Gastroesophageal sphincter (tissue), 4 donors: ENCODE measurements at regions not wholly inside any gene's neighbourhood (a gene's known extent, or its start where the extent isn't known, plus 50 kb on each side); places are given as distances from the start of the nearest gene placed in this dataset.
"Not testable (repeated sequence)": the region's sequence is repeated elsewhere in the genome, so short reads cannot be mapped to it uniquely, and the experiment has no call there.

ENCODE experiments used
- ATAC-seq: fragments of 150-250 bp; one replicate; pipeline ENCODE4 v1.9.1; 2016; ENCODE audit warnings: mild to moderate bottlenecking, moderate library complexity
- H3K27ac ChIP-seq, 4 donors: fragments of 200-600 bp; sonication (generic) in 3 of 4; 1 replicate in 3 of 4; 2 replicates in 1 of 4; pipeline ENCODE4 v1.5.1; 2016 to 2019
- H3K27me3 ChIP-seq: fragments of 200-600 bp; sonication (generic); one replicate; pipeline ENCODE4 v1.5.1; 2019
- H3K36me3 ChIP-seq, 2 donors: fragments of 200-600 bp; sonication (generic); one replicate each; pipeline ENCODE4 v1.5.1; 2019; ENCODE audit warnings: control low read depth in 1 of 2
- H3K4me1 ChIP-seq, 3 donors: fragments of 200-600 bp; sonication (generic); 1 replicate in 2 of 3; 2 replicates in 1 of 3; pipeline ENCODE4 v1.5.1; 2016 to 2019; ENCODE audit warnings: control low read depth in 2 of 3
- H3K4me3 ChIP-seq, 2 donors: fragments of 200-600 bp; sonication (generic); one replicate each; pipeline ENCODE4 v1.5.1; 2019; ENCODE audit warnings: mild to moderate bottlenecking in 1 of 2, moderate library complexity in 1 of 2
- H3K9me3 ChIP-seq, 3 donors: fragments of 200-600 bp; sonication (generic); one replicate each; pipeline ENCODE4 v1.5.1; 2017 to 2019; ENCODE audit warnings: control low read depth in 2 of 3
- CTCF ChIP-seq, 4 experiments: fragments of 200-600 bp in 2 of 4; fragments of 450-650 bp in 2 of 4; sonication (generic) in 1 of 4; IDR thresholded peaks; one replicate each; pipeline ENCODE4 v1.5.1; 2017 to 2019; ENCODE audit warnings: antibody characterized with exemption in 4 of 4, mild to moderate bottlenecking in 2 of 4, moderate library complexity in 2 of 4
- EP300 ChIP-seq: sonication (generic); formaldehyde crosslinking; IDR thresholded peaks from one replicate; pipeline ENCODE4 v1.6.1; 2017; ENCODE audit warnings: antibody characterized with exemption, mild to moderate bottlenecking
- POLR2A ChIP-seq, 2 donors: fragments of 450-650 bp; IDR thresholded peaks; one replicate each; pipeline ENCODE4 v1.6.1; 2017; ENCODE audit warnings: antibody characterized with exemption in 2 of 2, mild to moderate bottlenecking in 2 of 2, moderate library complexity in 1 of 2
- POLR2AphosphoS5 ChIP-seq: sonication (generic); formaldehyde crosslinking; IDR thresholded peaks from one replicate; pipeline ENCODE4 v1.6.1; 2017; ENCODE audit warnings: antibody characterized with exemption
- WGBS, 2 donors: methylation state at CpG; one replicate each; pipeline ENCODE4 v1.1.5; 2018; ENCODE audit warnings: low coverage in 1 of 2; 5-methylcytosine and 5-hydroxymethylcytosine counted together

GRCh38 chr15:79157631-79158592 lies 67.3 kb upstream of the RASGRF1 start:
- no peak for ATAC-seq
- TF ChIP-seq CTCF (IDR thresholded peaks at IDR 0.05) (no peak), POLR2AphosphoS5 (no peak), EP300 (no peak), POLR2A (IDR thresholded peaks at IDR 0.05) (no peak)
- Histone ChIP-seq H3K9me3 (no peaks in the 10 kb centered on the region), H3K4me3 (no peak overlapping the region), H3K4me1 (no peaks in the 10 kb centered on the region), H3K27me3 (no peaks in the 10 kb centered on the region), H3K36me3 (no peaks in the 10 kb centered on the region), H3K27ac (no peak overlapping the region)
- 70% methylated on average over 2 of the region's 13 CpGs; no CpG with 5 or more reads in 1 of the 2 donors for WGBS, 2 donors

GRCh38 chr15:79156704-79157375 lies 66.3 kb upstream of the RASGRF1 start:
- no peak for TF ChIP-seq CTCF (IDR thresholded peaks at IDR 0.05)
- no peak for TF ChIP-seq POLR2AphosphoS5
- TF ChIP-seq EP300: no peak
- TF ChIP-seq POLR2A (IDR thresholded peaks at IDR 0.05): no peak
- no peak for ATAC-seq
- Histone ChIP-seq H3K9me3 (no peaks in the 10 kb centered on the region), H3K27me3 (no peaks in the 10 kb centered on the region), H3K27ac (no peak overlapping the region), H3K4me1 (no peaks in the 10 kb centered on the region), H3K36me3 (no peaks in the 10 kb centered on the region), H3K4me3 (no peak overlapping the region)
- 60 to 83% methylated on average over 3 of the region's 7 CpGs for WGBS, 2 donors

GRCh38 chr15:79154483-79155135 lies 64.0 kb upstream of the RASGRF1 start:
- ATAC-seq: no peak
- Histone ChIP-seq H3K27ac (no peak overlapping the region), H3K27me3 (no peaks in the 10 kb centered on the region), H3K4me1 (no peaks in the 10 kb centered on the region), H3K36me3 (no peaks in the 10 kb centered on the region), H3K9me3 (peaks cover 0 to 3% (median 0%) of the 10 kb centered on the region in 3 donors), H3K4me3 (no peak overlapping the region)
- no peak for TF ChIP-seq POLR2A (IDR thresholded peaks at IDR 0.05)
- no peak for TF ChIP-seq EP300
- TF ChIP-seq CTCF (IDR thresholded peaks at IDR 0.05): no peak
- TF ChIP-seq POLR2AphosphoS5: no peak
- 18 to 20% methylated on average over 5 to 9 of the region's 9 CpGs for WGBS, 2 donors

GRCh38 chr15:79144290-79144689 lies 53.7 kb upstream of the RASGRF1 start:
- not testable (repeated sequence) for H3K27me3 ChIP-seq, H3K27ac ChIP-seq, H3K4me1 ChIP-seq, ATAC-seq, H3K4me3 ChIP-seq, H3K36me3 ChIP-seq
- H3K9me3 ChIP-seq: peaks cover 0 to 18% (median 0%) of the 10 kb centered on the region in 3 donors
- WGBS, 2 donors: 100% methylated on average over 1 of the region's 1 CpG

- 42 to 55% methylated on average over 1 of the region's 1 CpG for WGBS, 2 donors
- TF ChIP-seq POLR2A (IDR thresholded peaks at IDR 0.05): no peak
- no peak for TF ChIP-seq CTCF (IDR thresholded peaks at IDR 0.05)
- no peak for TF ChIP-seq EP300
- no peak for TF ChIP-seq POLR2AphosphoS5
- ATAC-seq: no peak
- H3K9me3 ChIP-seq: peaks cover 0 to 17% (median 0%) of the 10 kb centered on the region in 3 donors
- no peaks in the 10 kb centered on the region for H3K4me1 ChIP-seq
- no peak overlapping the region for H3K4me3 ChIP-seq
- no peaks in the 10 kb centered on the region for H3K36me3 ChIP-seq
- H3K27ac ChIP-seq: no peak overlapping the region
- no peaks in the 10 kb centered on the region for H3K27me3 ChIP-seq
These were observed 50.4 kb upstream of the RASGRF1 start for GRCh38 chr15:79140846-79141570.
